ENCODE measurements at regions not wholly inside any gene's neighbourhood (a gene's known extent, or its start where the extent isn't known, plus 50 kb on each side); places are given as distances from the start of the nearest gene placed in this dataset.

DNA sequence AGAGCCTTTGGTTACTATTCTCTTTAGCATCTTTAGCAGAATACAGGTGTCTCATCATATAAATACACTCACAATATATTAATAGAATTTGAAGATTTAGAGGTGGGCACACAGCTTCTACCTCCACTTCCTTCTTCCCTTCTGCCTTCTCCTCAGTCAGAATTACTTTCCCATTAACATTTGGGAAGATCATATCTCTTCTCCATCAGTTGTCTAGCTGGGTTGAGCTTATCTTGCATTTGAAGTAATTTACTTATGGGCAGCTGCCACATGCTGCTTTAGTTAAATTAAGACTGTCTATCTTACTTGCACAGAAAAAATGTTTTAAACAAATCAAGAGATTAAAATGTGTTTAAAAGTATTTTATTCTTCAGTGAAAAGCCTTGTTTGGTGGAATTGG is 110.1 kb upstream of the ASIC2 start:
- intact Hi-C loops (cut with micrococcal nuclease), result no loop called here
- Mint-ChIP-seq H3K4me3 (no peak overlapping the region), H3K27ac (no peak overlapping the region), H3K4me1 (no peaks in the 10 kb centered on the region), H3K27me3 (ENCODE audit: low read depth in 3 of 3) (peaks cover 0 to 2% (median 2%) of the 10 kb centered on the region in 3 donors), H3K36me3 (no peaks in the 10 kb centered on the region), H3K9me3 (peaks cover 0 to 11% (median 3%) of the 10 kb centered on the region in 7 donors)
- H3K4me3 ChIP-seq (replicated peaks in 1 of 3; ENCODE audit: low read depth in 2 of 3, low read length in 3 of 3), result no peak overlapping the region
- no peaks in the 10 kb centered on the region for H3K36me3 ChIP-seq (replicated peaks in 1 of 2; ENCODE audit: control insufficient read depth in 1 of 2, insufficient read depth in 2 of 2, low read length in 2 of 2)
- no peak overlapping the region for H2AFZ ChIP-seq (ENCODE audit: insufficient read depth, low read depth, low read length, poor library complexity, severe bottlenecking)
- H3K79me2 ChIP-seq (ENCODE audit: insufficient read depth, low read length), result no peaks in the 10 kb centered on the region
- H3K9ac ChIP-seq (ENCODE audit: insufficient read depth, low read length, poor library complexity, severe bottlenecking), result no peak overlapping the region
- H3K9me3 ChIP-seq (replicated peaks in 1 of 2; ENCODE audit: control insufficient read depth in 1 of 2, insufficient read depth in 1 of 2, low read length in 2 of 2), result peaks cover 0 to 5% of the 10 kb centered on the region in 2 donors
- no peak overlapping the region for H3K4me2 ChIP-seq (replicated peaks; ENCODE audit: extremely low read depth, low read length, poor library complexity, severe bottlenecking)
- H3K4me1 ChIP-seq (ENCODE audit: control insufficient read depth in 1 of 2, insufficient read depth in 2 of 2, low read length in 2 of 2), result no peaks in the 10 kb centered on the region
- TF ChIP-seq, protein P1, sequence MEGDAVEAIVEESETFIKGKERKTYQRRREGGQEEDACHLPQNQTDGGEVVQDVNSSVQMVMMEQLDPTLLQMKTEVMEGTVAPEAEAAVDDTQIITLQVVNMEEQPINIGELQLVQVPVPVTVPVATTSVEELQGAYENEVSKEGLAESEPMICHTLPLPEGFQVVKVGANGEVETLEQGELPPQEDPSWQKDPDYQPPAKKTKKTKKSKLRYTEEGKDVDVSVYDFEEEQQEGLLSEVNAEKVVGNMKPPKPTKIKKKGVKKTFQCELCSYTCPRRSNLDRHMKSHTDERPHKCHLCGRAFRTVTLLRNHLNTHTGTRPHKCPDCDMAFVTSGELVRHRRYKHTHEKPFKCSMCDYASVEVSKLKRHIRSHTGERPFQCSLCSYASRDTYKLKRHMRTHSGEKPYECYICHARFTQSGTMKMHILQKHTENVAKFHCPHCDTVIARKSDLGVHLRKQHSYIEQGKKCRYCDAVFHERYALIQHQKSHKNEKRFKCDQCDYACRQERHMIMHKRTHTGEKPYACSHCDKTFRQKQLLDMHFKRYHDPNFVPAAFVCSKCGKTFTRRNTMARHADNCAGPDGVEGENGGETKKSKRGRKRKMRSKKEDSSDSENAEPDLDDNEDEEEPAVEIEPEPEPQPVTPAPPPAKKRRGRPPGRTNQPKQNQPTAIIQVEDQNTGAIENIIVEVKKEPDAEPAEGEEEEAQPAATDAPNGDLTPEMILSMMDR (IDR thresholded peaks at IDR 0.05), result no peak
- H3K27ac ChIP-seq (ENCODE audit: low read depth in 1 of 2, low read length in 2 of 2), result no peak overlapping the region
- H3K27me3 ChIP-seq (ENCODE audit: control insufficient read depth in 2 of 2, insufficient read depth in 2 of 2, low read length in 2 of 2), result no peaks in the 10 kb centered on the region
- no peaks in the 10 kb centered on the region for H4K20me1 ChIP-seq (ENCODE audit: insufficient read depth, low read length)
- DNase-seq, result no peak

DNA sequence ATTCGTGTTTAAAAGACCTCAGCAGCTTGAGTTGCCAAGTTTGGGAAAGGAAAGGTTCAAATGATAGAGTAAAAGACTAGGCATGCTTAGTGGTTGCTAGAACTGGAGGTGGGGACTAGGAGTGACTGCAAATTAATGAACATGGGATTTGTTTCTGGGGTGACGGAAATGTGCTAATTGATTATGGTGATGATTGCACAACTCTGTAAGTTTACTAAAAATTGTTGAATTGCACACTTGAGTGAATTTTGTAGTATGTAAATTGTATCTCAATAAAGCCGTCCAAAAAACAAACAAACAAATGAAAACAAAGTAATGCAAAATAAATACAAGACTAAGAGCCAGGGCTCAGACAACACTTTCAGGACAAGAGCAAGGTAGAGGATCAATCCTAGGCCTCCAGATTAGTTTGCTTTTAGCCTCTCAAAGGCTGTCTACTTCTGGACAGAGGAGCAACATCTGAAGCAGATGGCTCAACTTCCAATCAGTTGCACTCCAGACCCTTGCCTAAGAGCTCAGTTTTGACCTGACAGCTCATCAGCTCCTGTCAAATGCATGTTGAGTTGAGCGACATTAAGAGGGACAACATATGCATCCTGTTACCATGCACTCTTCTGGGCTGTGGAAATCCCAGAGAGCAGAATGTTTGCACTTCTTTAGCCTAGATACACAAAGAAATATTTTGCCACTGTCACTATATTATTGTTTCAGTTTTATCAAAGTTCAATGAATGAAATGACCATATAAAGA is 111.2 kb upstream of the ASIC2 start:
- Histone ChIP-seq H3K4me3 (replicated peaks in 1 of 3; ENCODE audit: low read depth in 2 of 3, low read length in 3 of 3) (no peak overlapping the region), H3K27me3 (ENCODE audit: control insufficient read depth in 2 of 2, insufficient read depth in 2 of 2, low read length in 2 of 2) (no peaks in the 10 kb centered on the region), H3K4me2 (replicated peaks; ENCODE audit: extremely low read depth, low read length, poor library complexity, severe bottlenecking) (no peak overlapping the region), H3K27ac (ENCODE audit: low read depth in 1 of 2, low read length in 2 of 2) (no peak overlapping the region), H3K9me3 (replicated peaks in 1 of 2; ENCODE audit: control insufficient read depth in 1 of 2, insufficient read depth in 1 of 2, low read length in 2 of 2) (peaks cover 0 to 4% of the 10 kb centered on the region in 2 donors), H2AFZ (ENCODE audit: insufficient read depth, low read depth, low read length, poor library complexity, severe bottlenecking) (no peak overlapping the region), H3K9ac (ENCODE audit: insufficient read depth, low read length, poor library complexity, severe bottlenecking) (no peak overlapping the region), H3K4me1 (ENCODE audit: control insufficient read depth in 1 of 2, insufficient read depth in 2 of 2, low read length in 2 of 2) (no peaks in the 10 kb centered on the region), H3K79me2 (ENCODE audit: insufficient read depth, low read length) (no peaks in the 10 kb centered on the region), H3K36me3 (replicated peaks in 1 of 2; ENCODE audit: control insufficient read depth in 1 of 2, insufficient read depth in 2 of 2, low read length in 2 of 2) (no peaks in the 10 kb centered on the region), H4K20me1 (ENCODE audit: insufficient read depth, low read length) (no peaks in the 10 kb centered on the region)
- Mint-ChIP-seq H3K9me3 (peaks cover 0 to 7% (median 3%) of the 10 kb centered on the region in 7 donors), H3K27me3 (ENCODE audit: low read depth in 3 of 3) (peaks cover 0 to 2% (median 2%) of the 10 kb centered on the region in 3 donors), H3K27ac (no peak overlapping the region), H3K4me1 (no peaks in the 10 kb centered on the region), H3K36me3 (no peaks in the 10 kb centered on the region), H3K4me3 (no peak overlapping the region)
- WGBS (ENCODE audit: insufficient coverage), result 100% methylated on average over 1 of the region's 4 CpGs
- TF ChIP-seq, protein P1 (IDR thresholded peaks at IDR 0.05), result no peak
- intact Hi-C loops (cut with micrococcal nuclease), result no loop called here
- no peak for DNase-seq

All from CD14-positive monocyte (primary cell).